ENCODE measurements at regions not wholly inside any gene's neighbourhood (a gene's known extent, or its start where the extent isn't known, plus 50 kb on each side); places are given as distances from the start of the nearest gene placed in this dataset.

GRCh38 chr5:145697251-145697990 lies 137.7 kb downstream of the PRELID2 start (continued):
- TF ChIP-seq MYC (IDR thresholded peaks at IDR 0.05; ENCODE audit: low read depth, low read length) (peak; percentile 40; the same call in 1 of the 2 replicates), MYC (CRISPR knock-in tag; IDR thresholded peaks at IDR 0.05; ENCODE audit: borderline replicate concordance, low read depth) (no peak), ZNF586 (CRISPR knock-in tag; conservative IDR thresholded peaks at IDR 0.05) (no peak), ATF2 (CRISPR knock-in tag; IDR thresholded peaks at IDR 0.05) (no peak), ESRRB (CRISPR knock-in tag; IDR thresholded peaks at IDR 0.05; ENCODE audit: borderline replicate concordance) (no peak), E2F8 (IDR thresholded peaks at IDR 0.05; ENCODE audit: low read depth, partially characterized antibody) (no peak), CEBPB (tag; IDR thresholded peaks at IDR 0.05) (no peak), ZNF347 (CRISPR knock-in tag; IDR thresholded peaks at IDR 0.05; ENCODE audit: low read depth) (no peak), MAFF (IDR thresholded peaks at IDR 0.05; ENCODE audit: low read length) (no peak), ELF2 (CRISPR knock-in tag; IDR thresholded peaks at IDR 0.05) (no peak), BCOR (IDR thresholded peaks at IDR 0.05) (no peak), YY1 (IDR thresholded peaks at IDR 0.05; ENCODE audit: borderline replicate concordance in 1 of 3, control insufficient read depth in 1 of 3, extremely low read depth in 1 of 3, insufficient read depth in 3 of 3, insufficient read length in 1 of 3, insufficient replicate concordance in 2 of 3, low read depth in 1 of 3, low read length in 2 of 3) (peak in 2 of 3 experiments; percentile 15 to 78), NFRKB (IDR thresholded peaks at IDR 0.05; ENCODE audit: low read depth) (0 out of 2 replicates have a peak, but pooled peaks have one; percentile 39), VEZF1 (CRISPR knock-in tag; IDR thresholded peaks at IDR 0.05) (no peak), LARP7 (IDR thresholded peaks at IDR 0.05) (no peak), GTF2B (IDR thresholded peaks at IDR 0.05; ENCODE audit: extremely low read depth, insufficient read length) (no peak)

Data from K562 (cell line).